SHP77 treated with DMSO at 0.1 percent for 48 hours (cell line): ENCODE measurements at regions not wholly inside any gene's neighbourhood (a gene's known extent, or its start where the extent isn't known, plus 50 kb on each side); places are given as distances from the start of the nearest gene placed in this dataset.

Source experiments
- DNase-seq: peaks from one replicate; lab custom pipeline; 2025; lab: John Stamatoyannopoulos, UW

- no peak for DNase-seq
Observed at GRCh38 chr10:3016016-3016415, 51.3 kb upstream of the PFKP start.

DNA sequence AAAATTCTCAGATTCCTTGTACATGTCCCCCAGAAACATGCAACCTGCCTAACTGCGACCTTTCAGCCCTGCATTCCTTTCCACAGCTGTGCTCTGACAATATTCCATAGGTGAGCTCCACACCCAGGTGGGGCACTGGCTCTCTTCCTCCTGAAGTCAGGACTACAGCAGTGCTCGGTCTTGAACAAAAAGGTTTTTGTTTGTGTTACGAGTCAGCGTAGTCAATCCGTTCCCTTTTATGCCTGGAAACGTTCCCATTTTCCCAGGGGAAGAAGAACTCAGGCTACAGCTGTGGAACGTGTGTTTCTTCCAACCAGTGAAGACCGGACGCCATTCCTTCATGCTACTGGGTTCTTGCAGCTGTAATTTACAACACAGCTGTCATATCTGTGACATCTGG lies 52.4 kb upstream of the PFKP start:
- no peak for DNase-seq

DNA sequence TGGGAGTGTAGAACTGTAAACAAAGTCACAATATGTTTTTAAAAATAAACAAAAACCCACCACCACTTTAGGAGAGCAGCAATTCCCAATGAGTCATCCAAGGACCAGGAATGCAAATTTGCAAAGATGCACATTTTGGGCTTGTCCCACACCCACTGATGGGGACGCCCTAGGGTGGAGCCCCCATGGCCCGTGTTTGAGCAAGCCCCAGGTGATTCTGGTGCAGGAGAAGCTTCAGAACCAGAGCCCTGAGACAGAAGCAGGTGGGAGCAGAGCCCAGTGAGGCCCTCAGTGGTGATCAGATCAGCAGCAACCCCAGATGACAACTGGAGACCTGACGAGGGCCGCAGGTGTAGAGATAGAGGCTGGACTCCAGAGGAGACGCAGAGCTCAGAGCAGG lies 55.1 kb upstream of the PFKP start:
- DNase-seq, result no peak

GRCh38 chr10:3010816-3011460 lies 56.4 kb upstream of the PFKP start:
- no peak for DNase-seq

- DNase-seq, result no peak
Observed at GRCh38 chr10:3010334-3010733, 57.0 kb upstream of the PFKP start.

DNA sequence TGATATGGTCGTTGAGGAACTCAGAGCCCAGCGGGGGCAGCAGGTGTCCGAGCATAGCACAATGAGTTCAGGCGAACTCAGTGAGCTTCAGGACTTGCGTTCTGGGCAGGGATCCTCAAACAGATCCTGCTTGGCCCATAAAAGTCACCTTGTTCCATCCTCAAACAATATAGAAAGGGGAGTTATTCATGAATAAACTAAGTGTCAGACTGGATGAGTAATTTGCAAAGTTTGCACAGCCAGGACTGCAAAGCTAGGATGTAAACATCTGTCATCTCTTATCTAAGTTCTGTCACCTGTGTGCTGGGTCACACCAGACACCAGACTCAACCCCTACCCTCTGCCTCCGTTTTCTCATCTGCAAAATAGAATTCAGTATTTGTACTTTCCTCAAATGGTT lies 58.0 kb upstream of the PFKP start:
- no peak for DNase-seq

- DNase-seq, result no peak
Observed at GRCh38 chr10:3008518-3009195, 58.7 kb upstream of the PFKP start.

GRCh38 chr10:3006607-3007006 lies 60.7 kb upstream of the PFKP start:
- no peak for DNase-seq

GRCh38 chr10:3006093-3006492 lies 61.3 kb upstream of the PFKP start:
- no peak for DNase-seq

- DNase-seq, result no peak
Observed at GRCh38 chr10:3002304-3002703, 65.0 kb upstream of the PFKP start.

DNA sequence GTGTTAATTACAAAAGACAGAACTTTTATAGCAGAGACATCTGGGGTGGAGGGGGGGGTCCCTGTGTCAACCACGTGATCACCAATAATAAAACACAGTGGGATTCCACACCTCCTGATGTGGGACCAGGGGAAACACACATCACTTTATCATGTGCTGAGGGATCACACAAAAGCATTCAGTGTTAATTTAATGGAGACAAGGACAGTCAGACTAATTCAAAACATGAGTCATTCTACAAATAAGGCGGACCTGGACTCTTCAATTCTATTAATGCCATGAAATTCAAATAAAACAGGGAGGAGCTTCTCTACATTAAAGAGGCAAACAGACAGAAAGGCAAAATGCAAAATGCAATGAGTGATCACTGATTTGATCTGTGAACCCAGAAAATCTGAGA lies 67.3 kb upstream of the PFKP start:
- DNase-seq, result no peak

DNA sequence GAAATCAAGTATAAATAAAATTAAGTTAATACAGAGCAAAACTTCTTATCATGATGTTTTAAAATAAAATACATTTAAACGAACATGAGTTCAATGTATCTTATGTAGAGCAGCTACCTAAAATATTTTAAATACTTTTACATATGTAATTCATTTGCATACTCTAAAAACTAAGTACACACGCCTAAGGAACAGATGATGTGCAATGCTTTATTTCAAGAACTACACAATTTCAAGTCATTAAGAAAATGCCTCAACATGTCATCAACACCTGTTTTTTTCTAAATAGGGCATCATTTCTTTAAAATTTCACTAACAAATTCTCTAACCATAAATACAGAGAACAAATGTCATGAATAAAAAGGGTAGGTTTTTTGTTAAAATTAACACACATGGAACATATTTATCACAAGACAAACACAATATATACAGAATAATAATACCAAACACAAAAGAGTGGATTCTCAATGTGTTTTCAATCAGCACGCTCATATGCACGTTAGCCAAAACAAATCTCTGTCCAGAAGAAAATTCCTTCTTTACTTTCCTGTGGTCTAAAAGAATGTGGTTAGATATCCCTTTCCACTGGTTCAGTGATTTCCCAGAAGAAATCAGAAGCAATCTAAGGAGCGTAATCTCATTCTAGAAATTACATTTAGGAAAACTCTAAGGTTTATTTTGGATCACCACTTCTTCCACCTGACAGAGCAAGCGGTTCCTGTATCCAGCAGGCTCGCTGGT lies 73.0 kb upstream of the PFKP start:
- DNase-seq, result no peak

- DNase-seq, result no peak
Observed at GRCh38 chr10:2993636-2994035, 73.7 kb upstream of the PFKP start.

DNA sequence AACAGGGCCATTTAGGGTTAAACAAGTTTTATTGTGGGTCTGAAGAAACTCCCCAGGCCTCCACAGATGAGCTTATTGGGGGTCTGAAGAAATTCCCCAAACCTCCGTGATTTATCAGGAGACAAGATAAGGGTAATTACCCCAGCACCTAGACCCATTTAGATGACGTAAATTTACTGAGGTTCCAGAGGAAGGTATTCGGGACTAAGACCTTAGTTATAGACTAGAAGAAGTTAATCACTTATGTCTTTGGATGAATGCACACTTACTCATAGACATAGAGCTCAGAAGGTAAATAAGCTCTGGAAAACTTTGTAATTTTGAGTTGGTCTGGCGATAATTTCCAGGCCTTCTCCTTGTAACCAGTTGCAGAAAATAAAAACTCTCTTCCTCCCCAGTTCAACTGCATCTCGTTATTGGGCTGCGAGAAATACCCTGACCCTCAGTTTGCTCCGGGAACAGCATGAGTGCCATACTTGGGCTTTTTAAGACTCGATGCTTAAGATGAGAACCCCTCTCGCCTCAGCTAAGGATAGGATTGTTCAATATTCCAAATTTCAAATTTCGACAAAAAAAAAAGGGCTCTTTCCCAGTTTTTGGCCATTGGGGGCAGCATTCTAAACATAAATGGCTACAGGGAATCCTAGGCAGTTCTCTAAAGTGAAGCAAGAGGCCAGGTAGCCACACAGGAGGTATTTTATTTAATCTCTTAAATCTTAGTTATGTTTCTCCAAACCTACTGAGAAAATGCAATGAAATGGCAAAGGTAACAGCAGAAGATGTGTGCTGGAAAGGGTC lies 74.7 kb upstream of the PFKP start:
- no peak for DNase-seq

- no peak for DNase-seq
Observed at GRCh38 chr10:2990764-2991163, 76.6 kb upstream of the PFKP start.

DNA sequence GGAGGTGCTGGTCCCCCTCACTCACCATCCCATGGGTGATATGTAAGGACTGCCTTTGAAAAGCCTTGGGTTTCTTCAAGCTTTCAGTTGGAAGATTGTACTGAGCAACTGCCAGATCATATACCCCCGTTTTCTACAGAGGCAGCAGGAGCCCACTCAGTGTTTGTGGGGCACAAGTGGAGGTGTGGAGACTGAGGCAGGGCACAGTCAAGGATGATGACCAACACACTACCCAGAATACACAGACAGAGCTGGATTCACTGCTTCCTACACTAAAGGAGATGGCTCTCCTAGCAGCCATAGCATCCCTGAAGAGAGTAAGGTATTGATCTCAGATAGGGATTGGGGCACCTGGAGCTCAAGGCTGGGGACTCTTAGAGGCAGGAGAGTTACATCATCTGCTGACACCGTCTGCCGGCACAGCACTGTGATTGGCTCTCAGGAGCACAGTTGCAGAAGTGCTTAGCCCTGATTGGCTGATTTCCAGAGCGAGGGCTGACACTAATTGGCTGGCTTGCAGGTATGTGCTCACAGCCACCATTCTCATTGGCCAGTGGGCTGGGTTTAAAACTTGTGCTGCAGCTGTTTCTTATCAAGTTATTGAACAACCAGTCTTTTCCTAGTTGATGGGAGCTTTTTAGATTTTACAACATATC lies 77.9 kb upstream of the PFKP start:
- DNase-seq, result no peak

DNA sequence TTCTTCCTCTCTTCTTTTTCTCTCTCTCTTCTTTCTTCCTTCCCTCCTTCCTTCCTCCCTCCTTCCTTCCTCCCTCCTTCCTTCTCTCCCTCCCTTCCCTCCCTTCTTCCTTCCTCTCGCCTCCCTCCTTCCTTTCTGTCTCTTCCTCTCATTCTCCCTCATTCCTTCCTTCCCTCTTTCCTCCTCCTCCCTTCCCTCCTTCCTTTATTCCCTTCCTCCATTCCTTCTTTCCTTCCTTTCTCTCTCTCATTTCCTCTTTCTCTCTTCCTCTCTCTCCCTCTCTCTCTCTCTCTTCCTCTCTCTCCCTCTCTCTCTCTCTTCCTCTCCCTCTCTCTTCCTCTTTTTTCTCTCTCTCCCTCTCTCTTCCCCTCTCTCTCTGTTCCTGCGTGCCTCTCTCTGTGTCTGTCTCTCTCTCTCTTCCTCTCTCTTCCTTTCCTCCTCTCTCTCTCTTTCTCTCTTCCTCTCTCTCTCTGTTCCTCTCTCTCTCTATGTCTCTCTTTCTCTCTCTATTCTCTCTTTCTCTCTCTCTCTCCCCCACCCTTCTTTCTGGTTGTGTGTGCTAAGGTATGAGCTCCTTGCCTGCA lies 80.1 kb upstream of the PFKP start:
- DNase-seq, result no peak

GRCh38 chr10:2986391-2986801 lies 81.0 kb upstream of the PFKP start:
- no peak for DNase-seq

DNA sequence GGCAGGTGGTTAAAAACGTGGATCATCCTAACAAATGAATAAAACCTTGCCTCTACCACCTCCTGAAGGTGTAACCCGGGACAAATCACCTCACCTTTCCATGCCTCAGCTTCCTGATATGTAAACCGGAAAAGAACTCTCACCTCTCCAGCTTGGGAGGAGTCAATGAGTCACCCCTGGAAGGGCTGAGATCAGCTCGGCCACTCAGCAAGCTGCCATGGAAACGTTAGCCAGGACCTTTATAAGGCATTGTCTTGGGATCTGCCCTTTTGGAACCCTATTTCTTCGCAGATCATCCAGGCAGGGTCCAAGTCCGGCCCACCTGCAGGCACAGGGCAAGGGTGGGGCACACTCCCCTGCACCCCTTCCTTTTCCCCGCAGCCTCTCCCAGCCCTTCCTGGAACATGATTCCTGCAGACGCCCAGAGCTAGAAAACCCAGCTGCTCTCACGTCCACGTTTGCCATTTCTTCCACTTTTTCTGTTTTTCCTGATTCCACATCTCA lies 81.6 kb upstream of the PFKP start:
- no peak for DNase-seq

DNA sequence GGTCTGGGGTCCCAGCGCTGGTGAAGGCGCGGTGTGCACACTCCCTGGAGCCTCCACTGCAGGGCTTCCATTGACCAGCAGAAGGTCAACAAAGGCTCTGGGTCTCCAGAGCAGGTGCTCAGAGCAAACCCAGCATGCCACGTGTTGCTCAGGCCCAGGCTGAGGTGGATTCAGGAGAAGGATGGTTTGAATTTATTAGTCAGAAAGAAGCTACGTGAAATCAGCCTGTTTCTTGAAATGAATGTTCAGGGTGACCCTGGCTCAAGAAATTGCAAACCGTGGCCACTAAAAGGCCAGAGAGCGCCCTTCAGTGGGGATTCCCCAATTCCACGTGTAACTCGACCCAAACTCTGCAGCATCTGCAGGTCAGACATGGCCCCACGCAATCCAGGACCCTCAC lies 82.7 kb upstream of the PFKP start:
- DNase-seq, result no peak

- no peak for DNase-seq
Observed at GRCh38 chr10:2982146-2982545, 85.2 kb upstream of the PFKP start.
